K562 (cell line): ENCODE measurements at regions not wholly inside any gene's neighbourhood (a gene's known extent, or its start where the extent isn't known, plus 50 kb on each side); places are given as distances from the start of the nearest gene placed in this dataset.
A peak's percentile ranks its signal among the peaks of the same experiment; 100 is the strongest.

Source experiments
- ATAC-seq: fragments of 200-7000 bp; cut with Tn5 transposase; 3 replicates; pipeline ENCODE4 v1.9.1; 2020; ENCODE audit warnings: moderate library complexity
- BruUV-seq: library from RNA; stranded (reverse); fragments of 400-500 nt; replicated peaks from 2 replicates; lab custom pipeline; 2021; lab: Mats Ljungman, UMichigan
- CTCF ChIA-PET: fragments of 300-600 bp; formaldehyde crosslinking; extraction: SDS; loops from one replicate; lab custom pipeline; 2021; ENCODE audit warnings: low intra/inter-chr PET ratio; lab: Yijun Ruan, JAX
- POLR2A ChIA-PET: fragments of 300-600, 350-650 bp; sonication (Branson Sonifier 250); formaldehyde crosslinking; extraction: SDS; loops from one replicate; lab custom pipeline; 2021; ENCODE audit warnings: antibody characterized with exemption, inconsistent platforms; lab: Yijun Ruan, JAX
- DNase-seq, 4 experiments: peaks; one replicate each; pipeline versions ENCODE4 v3.0.0 to v3.0.0-alpha.2; 2011 to 2018; ENCODE audit warnings: low spot score in 3 of 4, mixed read lengths in 3 of 4; ENCODE audit errors: extremely low read depth in 1 of 4
- FAIRE-seq: peaks from 2 replicates; lab custom pipeline; 2011; peaks lifted over from hg19 to GRCh38; lab: Jason Lieb, UNC
- H2AFZ ChIP-seq: 2 replicates; pipeline ENCODE4 v1.6.0; 2011; ENCODE audit warnings: low read depth, low read length, control low read depth, inconsistent platforms
- H3K27ac ChIP-seq: fragments of 200-600 bp; 3 replicates; pipeline ENCODE4 v1.8.0; 2011; ENCODE audit warnings: low read depth, mild to moderate bottlenecking, control low read depth, inconsistent platforms, low read length, moderate library complexity, mixed read lengths; ENCODE audit errors: extremely low read depth
- H3K27me3 ChIP-seq, 2 experiments: fragments of 300-600 bp in 1 of 2; 2 replicates in 1 of 2; 3 replicates in 1 of 2; pipeline versions ENCODE4 v1.6.0 to v1.8.0; 2011; ENCODE audit warnings: inconsistent platforms in 2 of 2, low read length in 2 of 2, mild to moderate bottlenecking in 1 of 2, mixed read lengths in 1 of 2, moderate library complexity in 1 of 2; ENCODE audit not compliant: control insufficient read depth in 2 of 2, insufficient read depth in 2 of 2
- H3K36me3 ChIP-seq: fragments of 300-600 bp; 3 replicates; pipeline ENCODE4 v1.8.0; 2011; ENCODE audit warnings: mild to moderate bottlenecking, low read length, inconsistent platforms; ENCODE audit not compliant: control insufficient read depth, insufficient read depth
- H3K4me1 ChIP-seq, 2 experiments: fragments of 200-600 bp in 1 of 2; replicated peaks in 1 of 2; 2 replicates in 1 of 2; 3 replicates in 1 of 2; pipeline versions ENCODE4 v1.5.1 to v1.8.0; 2011; ENCODE audit warnings: inconsistent platforms in 2 of 2, low read length in 2 of 2, mild to moderate bottlenecking in 1 of 2, mixed read lengths in 1 of 2, moderate library complexity in 1 of 2; ENCODE audit not compliant: control insufficient read depth in 2 of 2, insufficient read depth in 2 of 2
- H3K4me2 ChIP-seq: 2 replicates; pipeline ENCODE4 v1.6.1; 2011; ENCODE audit warnings: low read length, control low read depth, inconsistent platforms, mixed read lengths; ENCODE audit not compliant: insufficient read depth
- H3K4me3 ChIP-seq: fragments of 200-600 bp; sonication (generic), shearing (Covaris generic); 2 replicates; pipeline ENCODE4 v1.5.1; 2016; ENCODE audit warnings: control low read depth, inconsistent platforms
- H3K79me2 ChIP-seq: fragments of 200-600 bp; 3 replicates; pipeline ENCODE4 v1.8.0; 2011; ENCODE audit warnings: low read length, inconsistent platforms; ENCODE audit not compliant: control insufficient read depth, insufficient read depth
- H3K9ac ChIP-seq, 2 experiments: 2 replicates each; pipeline versions ENCODE4 v1.6.0 to v1.6.1; 2011; ENCODE audit warnings: low read depth in 2 of 2, low read length in 2 of 2, control low read depth in 1 of 2, inconsistent platforms in 1 of 2, mild to moderate bottlenecking in 1 of 2, mixed read lengths in 1 of 2; ENCODE audit not compliant: insufficient read depth in 1 of 2
- H3K9me1 ChIP-seq: one replicate; pipeline ENCODE4 v1.6.0; 2011; ENCODE audit warnings: inconsistent platforms, mild to moderate bottlenecking, low read length, moderate library complexity; ENCODE audit not compliant: control insufficient read depth, insufficient read depth
- H3K9me3 ChIP-seq: replicated peaks from 2 replicates; pipeline ENCODE4 v1.5.1; 2011; ENCODE audit warnings: low read depth, low read length, inconsistent platforms; ENCODE audit not compliant: control insufficient read depth, insufficient read depth
- H4K20me1 ChIP-seq: replicated peaks from 2 replicates; pipeline ENCODE4 v1.6.1; 2011; ENCODE audit warnings: low read length, inconsistent platforms, mixed read lengths; ENCODE audit not compliant: control insufficient read depth, insufficient read depth
- CCNT2 ChIP-seq: IDR thresholded peaks from 2 replicates; pipeline ENCODE4 v1.6.1; 2011; ENCODE audit warnings: borderline replicate concordance, low read depth, mild to moderate bottlenecking, moderate library complexity, mixed read lengths, low read length; ENCODE audit not compliant: insufficient read length; ENCODE audit errors: extremely low read depth
- IFI16 ChIP-seq: fragments of 250-450 bp; sonication (Bioruptor Pico); IDR thresholded peaks from 2 replicates; pipeline ENCODE4 v2.1.2; 2022; ENCODE audit warnings: mild to moderate bottlenecking, inconsistent platforms
- NFIC ChIP-seq: fragments of 450-650 bp; IDR thresholded peaks from 2 replicates; pipeline ENCODE4 v1.6.1; 2017; ENCODE audit warnings: mild to moderate bottlenecking, inconsistent platforms
- SMARCA4 ChIP-seq: fragments of 450-650 bp; IDR thresholded peaks from 2 replicates; pipeline ENCODE4 v1.6.1; 2016
- SMARCC2 ChIP-seq: fragments of 450-650 bp; IDR thresholded peaks from 2 replicates; pipeline ENCODE4 v1.6.1; 2017; ENCODE audit warnings: antibody characterized with exemption, moderate library complexity, mild to moderate bottlenecking, low read depth
- WGBS: fragments of 100-300 bp; shearing (Covaris generic); methylation state at CpG from one replicate; pipeline ENCODE4 v1.1.6; 2016; ENCODE audit warnings: low coverage, mixed read lengths; ENCODE audit not compliant: insufficient coverage; ENCODE audit errors: missing lambda C conversion rate; 5-methylcytosine and 5-hydroxymethylcytosine counted together
- in situ Hi-C: fragments of 300-500 bp; cut with MboI; formaldehyde crosslinking; loops from 4 replicates; pipeline ENCODE4 v1.15.0; 2018; ENCODE audit warnings: inconsistent platforms, mixed read lengths
- intact Hi-C: fragments of 100-400 bp; cut with micrococcal nuclease; formaldehyde crosslinking; loops from 2 replicates; pipeline ENCODE4 v1.14.2; 2022
- TF ChIP-seq, protein P1 (sequence below): fragments of 450-650 bp; IDR thresholded peaks from 2 replicates; pipeline ENCODE4 v1.6.1; 2017; ENCODE audit warnings: antibody characterized with exemption, mild to moderate bottlenecking
- TF ChIP-seq, protein P2 (sequence below): fragments of 450-650 bp; IDR thresholded peaks from 2 replicates; pipeline ENCODE4 v1.7.0; 2016; ENCODE audit warnings: borderline replicate concordance

DNA sequence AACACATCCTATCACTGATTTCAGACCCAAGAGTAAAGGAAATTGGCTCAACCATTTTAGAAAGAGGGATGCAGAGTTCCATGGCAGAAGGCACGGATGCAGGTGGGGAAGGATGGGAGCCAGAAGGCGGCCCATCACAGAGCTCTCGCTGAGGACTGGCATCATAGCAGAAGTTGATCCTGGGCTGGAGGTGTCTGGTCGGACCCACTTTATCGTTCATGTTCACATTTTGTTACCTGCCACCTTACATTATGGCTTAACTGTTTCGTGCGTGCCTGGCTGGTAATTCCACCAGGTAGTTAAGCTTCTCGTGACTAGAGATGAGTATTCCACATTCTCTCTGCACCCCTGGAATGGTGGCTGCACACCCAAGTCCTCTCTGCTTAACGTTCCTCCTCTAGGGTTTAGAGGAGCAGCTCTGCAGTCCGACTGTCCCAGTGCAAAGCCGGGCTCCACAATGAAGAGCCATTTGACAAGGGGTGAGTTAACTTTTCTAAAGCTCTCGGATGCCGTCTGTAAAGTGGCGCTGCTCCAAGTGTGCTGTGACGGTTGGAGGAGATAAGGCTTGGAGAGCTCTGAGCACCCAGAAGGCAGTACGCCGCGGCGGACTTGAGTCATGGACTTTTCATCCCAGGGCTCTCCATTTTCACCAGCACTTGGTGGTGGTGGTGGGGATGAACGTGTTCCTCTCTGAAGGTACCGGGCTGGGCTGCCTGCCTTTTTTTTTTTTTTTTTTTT lies 157.1 kb upstream of the SHH start:
- in situ Hi-C loops: no loop called here

DNA sequence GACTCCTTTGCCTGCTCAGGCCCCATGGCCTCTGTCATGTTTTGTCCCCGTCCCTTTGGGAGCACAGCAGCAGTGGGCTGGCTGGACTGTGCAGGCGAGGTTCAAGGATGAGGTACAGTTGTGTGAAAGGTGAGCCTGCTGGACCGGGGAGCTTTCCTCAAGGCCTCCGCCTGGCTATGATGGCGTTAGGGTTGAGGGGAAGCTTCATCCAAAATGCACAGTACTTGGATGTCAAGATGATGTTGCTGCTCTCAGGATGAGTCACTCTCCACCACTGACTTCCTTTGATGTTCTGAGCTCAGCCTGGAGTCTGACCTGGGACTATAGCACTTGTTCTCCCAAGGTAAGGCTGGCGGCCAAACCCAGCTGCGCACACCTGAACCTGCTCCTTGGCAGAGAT lies 152.7 kb upstream of the SHH start:
- H3K9ac ChIP-seq: no peak overlapping the region
- H3K27me3 ChIP-seq: peaks cover 30 to 58% of the 10 kb centered on the region in 2 experiments
- 2% methylated on average over 7 of the region's 7 CpGs for whole genome bisulfite sequencing
- CTCF ChIA-PET: no interaction called here
- H3K79me2 ChIP-seq: no peaks in the 10 kb centered on the region
- no peaks in the 10 kb centered on the region for H3K9me1 ChIP-seq
- peaks cover 0 to 8% of the 10 kb centered on the region in 2 experiments; a peak in 2 of 5 replicates for H3K4me1 ChIP-seq
- H3K27ac ChIP-seq: no peak overlapping the region
- POLR2A ChIA-PET: interaction anchor here (0.6 kb wide), 1 partner anchor 27 kb away, joined by 3 read pairs; no protein-coding TSS in a partner anchor
- no peaks in the 10 kb centered on the region for H3K36me3 ChIP-seq
- no peaks in the 10 kb centered on the region for H3K9me3 ChIP-seq
- H3K4me2 ChIP-seq: no peak overlapping the region
- peaks cover 6% of the 10 kb centered on the region; the same call in 1 of the 2 replicates for H4K20me1 ChIP-seq
- no peak overlapping the region for H3K4me3 ChIP-seq
- BruUV-seq: no TSS peak
- FAIRE-seq: no peak
- intact Hi-C loops (no loop called here), in situ Hi-C loops (no loop called here)
- no peak for DNase-seq
- no peak for ATAC-seq
- no peak overlapping the region for H2AFZ ChIP-seq
- no peak for TF ChIP-seq IFI16 (CRISPR knock-in tag)
- no peak for TF ChIP-seq SMARCC2
- no peak for TF ChIP-seq CCNT2
- TF ChIP-seq, protein P1, sequence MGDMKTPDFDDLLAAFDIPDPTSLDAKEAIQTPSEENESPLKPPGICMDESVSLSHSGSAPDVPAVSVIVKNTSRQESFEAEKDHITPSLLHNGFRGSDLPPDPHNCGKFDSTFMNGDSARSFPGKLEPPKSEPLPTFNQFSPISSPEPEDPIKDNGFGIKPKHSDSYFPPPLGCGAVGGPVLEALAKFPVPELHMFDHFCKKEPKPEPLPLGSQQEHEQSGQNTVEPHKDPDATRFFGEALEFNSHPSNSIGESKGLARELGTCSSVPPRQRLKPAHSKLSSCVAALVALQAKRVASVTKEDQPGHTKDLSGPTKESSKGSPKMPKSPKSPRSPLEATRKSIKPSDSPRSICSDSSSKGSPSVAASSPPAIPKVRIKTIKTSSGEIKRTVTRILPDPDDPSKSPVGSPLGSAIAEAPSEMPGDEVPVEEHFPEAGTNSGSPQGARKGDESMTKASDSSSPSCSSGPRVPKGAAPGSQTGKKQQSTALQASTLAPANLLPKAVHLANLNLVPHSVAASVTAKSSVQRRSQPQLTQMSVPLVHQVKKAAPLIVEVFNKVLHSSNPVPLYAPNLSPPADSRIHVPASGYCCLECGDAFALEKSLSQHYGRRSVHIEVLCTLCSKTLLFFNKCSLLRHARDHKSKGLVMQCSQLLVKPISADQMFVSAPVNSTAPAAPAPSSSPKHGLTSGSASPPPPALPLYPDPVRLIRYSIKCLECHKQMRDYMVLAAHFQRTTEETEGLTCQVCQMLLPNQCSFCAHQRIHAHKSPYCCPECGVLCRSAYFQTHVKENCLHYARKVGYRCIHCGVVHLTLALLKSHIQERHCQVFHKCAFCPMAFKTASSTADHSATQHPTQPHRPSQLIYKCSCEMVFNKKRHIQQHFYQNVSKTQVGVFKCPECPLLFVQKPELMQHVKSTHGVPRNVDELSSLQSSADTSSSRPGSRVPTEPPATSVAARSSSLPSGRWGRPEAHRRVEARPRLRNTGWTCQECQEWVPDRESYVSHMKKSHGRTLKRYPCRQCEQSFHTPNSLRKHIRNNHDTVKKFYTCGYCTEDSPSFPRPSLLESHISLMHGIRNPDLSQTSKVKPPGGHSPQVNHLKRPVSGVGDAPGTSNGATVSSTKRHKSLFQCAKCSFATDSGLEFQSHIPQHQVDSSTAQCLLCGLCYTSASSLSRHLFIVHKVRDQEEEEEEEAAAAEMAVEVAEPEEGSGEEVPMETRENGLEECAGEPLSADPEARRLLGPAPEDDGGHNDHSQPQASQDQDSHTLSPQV: no peak
- TF ChIP-seq, protein P2, sequence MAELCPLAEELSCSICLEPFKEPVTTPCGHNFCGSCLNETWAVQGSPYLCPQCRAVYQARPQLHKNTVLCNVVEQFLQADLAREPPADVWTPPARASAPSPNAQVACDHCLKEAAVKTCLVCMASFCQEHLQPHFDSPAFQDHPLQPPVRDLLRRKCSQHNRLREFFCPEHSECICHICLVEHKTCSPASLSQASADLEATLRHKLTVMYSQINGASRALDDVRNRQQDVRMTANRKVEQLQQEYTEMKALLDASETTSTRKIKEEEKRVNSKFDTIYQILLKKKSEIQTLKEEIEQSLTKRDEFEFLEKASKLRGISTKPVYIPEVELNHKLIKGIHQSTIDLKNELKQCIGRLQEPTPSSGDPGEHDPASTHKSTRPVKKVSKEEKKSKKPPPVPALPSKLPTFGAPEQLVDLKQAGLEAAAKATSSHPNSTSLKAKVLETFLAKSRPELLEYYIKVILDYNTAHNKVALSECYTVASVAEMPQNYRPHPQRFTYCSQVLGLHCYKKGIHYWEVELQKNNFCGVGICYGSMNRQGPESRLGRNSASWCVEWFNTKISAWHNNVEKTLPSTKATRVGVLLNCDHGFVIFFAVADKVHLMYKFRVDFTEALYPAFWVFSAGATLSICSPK: no peak

More for the DNA sequence above, 157.1 kb upstream of the SHH start:
- Histone ChIP-seq H3K27ac (no peak overlapping the region), H4K20me1 (no peaks in the 10 kb centered on the region), H3K4me2 (no peak overlapping the region), H3K79me2 (no peaks in the 10 kb centered on the region), H3K9me3 (no peaks in the 10 kb centered on the region), H3K9ac (no peak overlapping the region)
- ChIA-PET POLR2A (interaction anchor here (0.6 kb wide), 3 partner anchors 13 to 162 kb away, joined by 3 to 4 read pairs (median 4); no protein-coding TSS in a partner anchor), CTCF (no interaction called here)
- peak in 1 of 4 experiments; percentile 52 for DNase-seq
- intact Hi-C loops: no loop called here
- no TSS peak for BruUV-seq
- no peak for TF ChIP-seq SMARCA4
- peak; percentile 62 for TF ChIP-seq NFIC
- TF ChIP-seq, all 486 proteins: peak for 1
- 2% methylated on average over 21 of the region's 21 CpGs for WGBS
- Histone ChIP-seq H3K36me3 (no peaks in the 10 kb centered on the region), H2AFZ (no peak overlapping the region), H3K4me1 (peaks cover 0 to 2% of the 10 kb centered on the region in 2 experiments; a peak in 1 of 5 replicates), H3K9me1 (no peaks in the 10 kb centered on the region), H3K27me3 (peaks cover 22 to 50% of the 10 kb centered on the region in 2 experiments), H3K4me3 (no peak overlapping the region)
- FAIRE-seq (no peak), ATAC-seq (peak; percentile 88)
